Activated B cell treated with CpG ODN at 0.5 μM for 24 hours (primary cell): ENCODE measurements at regions not wholly inside any gene's neighbourhood (a gene's known extent, or its start where the extent isn't known, plus 50 kb on each side); places are given as distances from the start of the nearest gene placed in this dataset.

ENCODE experiments used
- ATAC-seq: fragments of 200-7000 bp; cut with Tn5 transposase; one replicate; pipeline ENCODE4 v1.10.0; 2021; ENCODE audit warnings: low read depth, mild to moderate bottlenecking, moderate library complexity
- CTCF ChIA-PET: fragments of 350-600 bp; sonication (Branson Sonifier 250); formaldehyde crosslinking; loops from one replicate; lab custom pipeline; 2021; ENCODE audit warnings: antibody characterized with exemption; lab: Charles Lee
- POLR2A ChIA-PET: fragments of 350-600 bp; sonication (Branson Sonifier 250); formaldehyde crosslinking; loops from one replicate; lab custom pipeline; 2021; ENCODE audit warnings: antibody characterized with exemption; lab: Charles Lee
- DNase-seq: peaks from one replicate; pipeline ENCODE4 v3.0.0; 2022
- H3K27ac Mint-ChIP-seq: one replicate; pipeline ENCODE4 v1.8.0; 2020; ENCODE audit warnings: mixed read lengths
- H3K27me3 Mint-ChIP-seq: one replicate; pipeline ENCODE4 v1.8.0; 2021; ENCODE audit warnings: mixed read lengths
- H3K36me3 Mint-ChIP-seq: one replicate; pipeline ENCODE4 v1.8.0; 2021; ENCODE audit warnings: low read depth, mixed read lengths
- H3K4me1 Mint-ChIP-seq: one replicate; pipeline ENCODE4 v1.8.0; 2021; ENCODE audit warnings: mixed read lengths
- H3K4me3 Mint-ChIP-seq: one replicate; pipeline ENCODE4 v1.8.0; 2020; ENCODE audit warnings: mild to moderate bottlenecking, mixed read lengths
- H3K9me3 Mint-ChIP-seq: one replicate; pipeline ENCODE4 v1.8.0; 2020; ENCODE audit warnings: mixed read lengths
- intact Hi-C: fragments of 100-400 bp; cut with micrococcal nuclease; formaldehyde crosslinking; loops from one replicate; pipeline ENCODE4 v1.15.1; 2024
- TF ChIP-seq, protein P1 (sequence below): fragments of 200-600 bp; IDR thresholded peaks from one replicate; pipeline ENCODE4 v1.8.0; 2022; ENCODE audit warnings: antibody characterized with exemption, mild to moderate bottlenecking

DNA sequence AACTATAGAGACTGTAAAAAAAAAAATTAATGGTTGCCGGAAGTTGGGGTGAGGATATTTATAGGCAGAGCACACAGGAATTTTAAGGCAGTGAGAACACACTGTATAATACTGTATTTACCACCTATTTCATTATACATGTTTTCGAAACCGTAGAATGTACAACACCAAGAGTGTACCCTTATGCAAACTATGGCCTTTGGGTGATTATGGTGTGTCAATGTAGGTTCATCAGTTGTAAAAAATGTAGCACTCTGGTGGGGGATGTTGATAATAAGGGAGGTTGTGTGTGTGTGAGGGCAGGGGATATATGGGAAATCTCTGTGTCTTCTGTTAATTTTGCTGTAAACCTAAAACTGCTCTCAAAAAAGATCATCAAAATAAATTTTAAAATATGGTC, 791.7 kb upstream of the CDH10 start:
- no peak overlapping the region for H3K4me3 Mint-ChIP-seq
- no peaks in the 10 kb centered on the region for H3K27me3 Mint-ChIP-seq
- CTCF ChIA-PET, result no interaction called here
- DNase-seq, result no peak
- POLR2A ChIA-PET, result no interaction called here
- intact Hi-C loops, result no loop called here
- ATAC-seq, result no peak
- no peaks in the 10 kb centered on the region for H3K4me1 Mint-ChIP-seq
- H3K27ac Mint-ChIP-seq, result no peak overlapping the region
- H3K9me3 Mint-ChIP-seq, result peaks cover 6% of the 10 kb centered on the region
- no peaks in the 10 kb centered on the region for H3K36me3 Mint-ChIP-seq
- TF ChIP-seq, protein P1, sequence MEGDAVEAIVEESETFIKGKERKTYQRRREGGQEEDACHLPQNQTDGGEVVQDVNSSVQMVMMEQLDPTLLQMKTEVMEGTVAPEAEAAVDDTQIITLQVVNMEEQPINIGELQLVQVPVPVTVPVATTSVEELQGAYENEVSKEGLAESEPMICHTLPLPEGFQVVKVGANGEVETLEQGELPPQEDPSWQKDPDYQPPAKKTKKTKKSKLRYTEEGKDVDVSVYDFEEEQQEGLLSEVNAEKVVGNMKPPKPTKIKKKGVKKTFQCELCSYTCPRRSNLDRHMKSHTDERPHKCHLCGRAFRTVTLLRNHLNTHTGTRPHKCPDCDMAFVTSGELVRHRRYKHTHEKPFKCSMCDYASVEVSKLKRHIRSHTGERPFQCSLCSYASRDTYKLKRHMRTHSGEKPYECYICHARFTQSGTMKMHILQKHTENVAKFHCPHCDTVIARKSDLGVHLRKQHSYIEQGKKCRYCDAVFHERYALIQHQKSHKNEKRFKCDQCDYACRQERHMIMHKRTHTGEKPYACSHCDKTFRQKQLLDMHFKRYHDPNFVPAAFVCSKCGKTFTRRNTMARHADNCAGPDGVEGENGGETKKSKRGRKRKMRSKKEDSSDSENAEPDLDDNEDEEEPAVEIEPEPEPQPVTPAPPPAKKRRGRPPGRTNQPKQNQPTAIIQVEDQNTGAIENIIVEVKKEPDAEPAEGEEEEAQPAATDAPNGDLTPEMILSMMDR, result no peak

DNA sequence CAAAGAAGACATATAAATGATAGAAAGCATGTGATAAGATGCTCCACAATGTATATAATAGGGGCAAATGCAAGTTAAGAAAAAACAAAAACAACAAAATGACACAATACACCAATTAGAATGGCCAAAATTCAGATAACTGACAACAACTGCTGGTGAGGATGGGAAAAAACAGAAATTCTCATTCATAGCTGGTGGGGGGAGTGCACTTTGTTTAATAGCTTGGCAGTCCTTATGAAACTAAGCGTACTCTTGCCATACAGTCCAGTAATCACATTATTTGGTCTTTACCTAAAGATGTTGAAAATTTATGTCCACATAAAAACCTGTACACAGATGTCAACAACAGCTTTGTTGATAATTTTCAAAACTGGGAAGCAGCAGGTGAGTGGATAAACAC, 791.1 kb upstream of the CDH10 start:
- CTCF ChIA-PET, result no interaction called here
- Mint-ChIP-seq H3K27me3 (no peaks in the 10 kb centered on the region), H3K4me1 (no peaks in the 10 kb centered on the region), H3K27ac (no peak overlapping the region), H3K9me3 (peaks cover 6% of the 10 kb centered on the region), H3K4me3 (no peak overlapping the region), H3K36me3 (no peaks in the 10 kb centered on the region)
- intact Hi-C loops, result no loop called here
- TF ChIP-seq, protein P1, result no peak
- ATAC-seq (no peak), DNase-seq (no peak)
- POLR2A ChIA-PET, result no interaction called here

DNA sequence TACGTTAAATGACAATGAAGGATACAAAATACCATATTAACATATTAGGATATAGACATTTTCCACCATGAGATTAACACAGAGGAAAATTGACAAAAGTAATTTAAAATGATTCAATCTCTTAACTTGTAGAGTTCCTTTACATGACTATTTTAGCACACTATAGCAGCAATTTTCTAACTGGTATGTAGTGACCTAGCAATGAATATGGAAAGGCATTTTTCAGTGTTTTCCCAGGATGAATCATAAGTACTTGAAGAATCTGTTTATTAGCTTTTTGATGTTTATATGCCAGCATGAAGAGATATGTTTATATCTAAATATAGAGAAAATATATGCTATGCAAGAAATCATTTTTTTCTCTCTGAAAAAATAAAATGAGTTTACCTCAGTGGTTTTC, 782.5 kb upstream of the CDH10 start:
- Mint-ChIP-seq H3K27me3 (no peaks in the 10 kb centered on the region), H3K4me1 (no peaks in the 10 kb centered on the region), H3K9me3 (peaks cover 3% of the 10 kb centered on the region), H3K36me3 (no peaks in the 10 kb centered on the region), H3K4me3 (no peak overlapping the region), H3K27ac (no peak overlapping the region)
- intact Hi-C loops, result no loop called here
- ChIA-PET POLR2A (no interaction called here), CTCF (no interaction called here)
- TF ChIP-seq, protein P1, result no peak
- ATAC-seq, result no peak
- DNase-seq, result no peak

DNA sequence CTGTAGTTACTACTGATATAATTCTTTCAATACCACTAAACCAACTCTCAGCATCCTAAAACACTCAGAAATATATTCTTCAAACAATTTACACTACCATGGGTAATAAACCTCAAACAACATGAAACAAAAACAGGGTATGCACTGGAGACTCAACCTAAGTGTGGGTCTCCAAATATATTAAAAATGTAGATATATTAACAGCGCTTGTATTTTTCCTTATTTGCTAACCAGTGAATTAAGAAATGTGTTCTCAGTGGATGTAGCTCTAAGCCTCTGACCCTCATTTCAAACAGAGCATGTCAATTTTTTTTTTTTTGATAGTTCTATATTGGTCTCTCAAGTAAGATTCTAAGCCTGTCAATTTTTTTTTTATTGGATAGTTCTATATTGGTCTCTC, 778.5 kb upstream of the CDH10 start:
- Mint-ChIP-seq H3K4me1 (no peaks in the 10 kb centered on the region), H3K27me3 (no peaks in the 10 kb centered on the region), H3K36me3 (no peaks in the 10 kb centered on the region), H3K4me3 (no peak overlapping the region), H3K9me3 (peaks cover 3% of the 10 kb centered on the region), H3K27ac (no peak overlapping the region)
- ATAC-seq, result no peak
- POLR2A ChIA-PET, result no interaction called here
- DNase-seq, result no peak
- intact Hi-C loops, result no loop called here
- TF ChIP-seq, protein P1, result no peak
- CTCF ChIA-PET, result no interaction called here

DNA sequence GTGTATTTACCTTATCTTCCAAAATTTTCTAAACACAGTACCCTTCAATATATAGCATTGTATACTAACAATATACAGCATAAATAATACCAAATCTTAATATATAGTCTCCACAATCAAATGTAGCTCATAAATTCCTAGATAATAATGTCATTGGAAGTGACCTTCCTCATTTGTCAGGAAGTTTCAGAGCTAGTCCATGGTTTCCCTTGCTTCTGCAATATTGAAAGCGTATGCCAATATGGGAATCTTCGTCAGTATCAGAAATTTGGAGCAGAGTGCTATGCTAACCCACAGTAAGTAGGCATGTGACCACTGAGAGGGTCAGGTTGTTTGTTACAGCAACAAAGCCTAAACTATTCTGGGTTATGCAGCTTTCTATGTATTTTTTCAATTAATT, 774.9 kb upstream of the CDH10 start:
- no peak for ATAC-seq
- no peak overlapping the region for H3K4me3 Mint-ChIP-seq
- H3K36me3 Mint-ChIP-seq, result no peaks in the 10 kb centered on the region
- H3K9me3 Mint-ChIP-seq, result peaks cover 7% of the 10 kb centered on the region
- no peaks in the 10 kb centered on the region for H3K4me1 Mint-ChIP-seq
- no peak for DNase-seq
- no peak overlapping the region for H3K27ac Mint-ChIP-seq
- intact Hi-C loops, result no loop called here
- ChIA-PET CTCF (no interaction called here), POLR2A (no interaction called here)
- TF ChIP-seq, protein P1, result no peak
- H3K27me3 Mint-ChIP-seq, result no peaks in the 10 kb centered on the region
